ENCODE measurements at regions not wholly inside any gene's neighbourhood (a gene's known extent, or its start where the extent isn't known, plus 50 kb on each side); places are given as distances from the start of the nearest gene placed in this dataset.

GRCh38 chr3:190988102-190988501, 125.6 kb upstream of the GMNC start:
- TF ChIP-seq CTCF (IDR thresholded peaks at IDR 0.05; ENCODE audit: extremely low read depth in 1 of 2, insufficient read depth in 1 of 2, low read depth in 1 of 2, low read length in 2 of 2) (no peak), EZH2 (IDR thresholded peaks at IDR 0.05; ENCODE audit: borderline replicate concordance, low read depth, low read length, severe bottlenecking) (no peak), POLR2A (IDR thresholded peaks at IDR 0.05; ENCODE audit: low read depth, low read length) (no peak), MAX (IDR thresholded peaks at IDR 0.05; ENCODE audit: insufficient read depth, insufficient read length) (no peak), JUN (IDR thresholded peaks at IDR 0.05; ENCODE audit: borderline replicate concordance, insufficient read depth, insufficient read length, low read depth) (no peak), POLR2AphosphoS5 (IDR thresholded peaks at IDR 0.05; ENCODE audit: insufficient read depth, low read depth, low read length) (no peak)

Data from endothelial cell of umbilical vein (primary cell).